ENCODE measurements at regions not wholly inside any gene's neighbourhood (a gene's known extent, or its start where the extent isn't known, plus 50 kb on each side); places are given as distances from the start of the nearest gene placed in this dataset.

DNA sequence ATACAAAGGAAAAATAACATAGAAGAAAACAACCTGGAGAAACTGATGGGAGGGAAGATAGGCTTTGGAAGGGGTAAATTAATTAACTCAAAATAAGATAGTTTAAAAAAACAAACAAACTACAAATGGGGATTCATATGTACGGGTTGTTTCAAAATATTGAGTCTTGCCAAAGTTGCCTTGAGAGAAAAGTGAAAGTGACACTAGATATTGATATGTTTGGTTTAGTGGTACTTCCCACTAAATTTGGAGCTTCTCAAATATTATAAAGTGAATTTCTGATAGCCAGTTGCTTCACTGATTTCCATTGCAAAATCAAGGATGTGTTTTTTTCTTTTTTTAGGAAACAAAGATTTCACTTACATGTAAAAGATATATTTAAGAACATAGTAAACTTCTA lies 149.5 kb upstream of the RUNX1 start:
- TF ChIP-seq, protein P1, sequence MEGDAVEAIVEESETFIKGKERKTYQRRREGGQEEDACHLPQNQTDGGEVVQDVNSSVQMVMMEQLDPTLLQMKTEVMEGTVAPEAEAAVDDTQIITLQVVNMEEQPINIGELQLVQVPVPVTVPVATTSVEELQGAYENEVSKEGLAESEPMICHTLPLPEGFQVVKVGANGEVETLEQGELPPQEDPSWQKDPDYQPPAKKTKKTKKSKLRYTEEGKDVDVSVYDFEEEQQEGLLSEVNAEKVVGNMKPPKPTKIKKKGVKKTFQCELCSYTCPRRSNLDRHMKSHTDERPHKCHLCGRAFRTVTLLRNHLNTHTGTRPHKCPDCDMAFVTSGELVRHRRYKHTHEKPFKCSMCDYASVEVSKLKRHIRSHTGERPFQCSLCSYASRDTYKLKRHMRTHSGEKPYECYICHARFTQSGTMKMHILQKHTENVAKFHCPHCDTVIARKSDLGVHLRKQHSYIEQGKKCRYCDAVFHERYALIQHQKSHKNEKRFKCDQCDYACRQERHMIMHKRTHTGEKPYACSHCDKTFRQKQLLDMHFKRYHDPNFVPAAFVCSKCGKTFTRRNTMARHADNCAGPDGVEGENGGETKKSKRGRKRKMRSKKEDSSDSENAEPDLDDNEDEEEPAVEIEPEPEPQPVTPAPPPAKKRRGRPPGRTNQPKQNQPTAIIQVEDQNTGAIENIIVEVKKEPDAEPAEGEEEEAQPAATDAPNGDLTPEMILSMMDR (IDR thresholded peaks at IDR 0.05): no peak
- TF ChIP-seq POLR2AphosphoS5 (IDR thresholded peaks at IDR 0.05): no peak
- TF ChIP-seq EP300 (IDR thresholded peaks at IDR 0.05): no peak
- TF ChIP-seq POLR2A (IDR thresholded peaks at IDR 0.05): no peak

All from upper lobe of left lung (tissue), 4 donors.